ENCODE measurements at regions not wholly inside any gene's neighbourhood (a gene's known extent, or its start where the extent isn't known, plus 50 kb on each side); places are given as distances from the start of the nearest gene placed in this dataset.
A peak's percentile ranks its signal among the peaks of the same experiment; 100 is the strongest.

DNA sequence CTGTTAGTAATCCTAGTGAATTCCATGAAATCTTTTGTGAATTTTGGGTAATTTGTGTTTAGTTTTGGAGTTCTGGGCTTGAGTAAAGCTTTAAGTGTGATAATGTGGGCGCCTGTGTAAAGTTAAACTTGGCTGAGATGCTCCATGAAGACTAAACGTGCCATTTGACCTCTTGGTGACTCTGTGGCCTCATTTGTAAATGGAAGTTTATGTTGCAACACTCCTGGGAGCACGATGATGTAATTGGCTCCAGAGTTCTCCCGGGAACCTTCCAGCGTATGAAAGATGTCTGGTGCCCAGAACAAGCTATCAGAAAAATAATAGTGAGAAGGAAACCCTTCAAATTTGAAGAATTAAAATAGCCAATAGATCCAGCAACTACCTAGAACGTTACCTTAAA lies 981.2 kb downstream of the TLE4 start:
- Histone ChIP-seq H3K36me3 (no peaks in the 10 kb centered on the region), H3K27me3 (no peaks in the 10 kb centered on the region), H3K27ac (no peak overlapping the region), H3K9me3 (no peaks in the 10 kb centered on the region), H3K4me3 (no peak overlapping the region), H3K4me1 (peaks cover 0 to 4% of the 10 kb centered on the region in 2 donors)
- TF ChIP-seq POLR2A (IDR thresholded peaks at IDR 0.05) = no peak
- TF ChIP-seq, protein P1, sequence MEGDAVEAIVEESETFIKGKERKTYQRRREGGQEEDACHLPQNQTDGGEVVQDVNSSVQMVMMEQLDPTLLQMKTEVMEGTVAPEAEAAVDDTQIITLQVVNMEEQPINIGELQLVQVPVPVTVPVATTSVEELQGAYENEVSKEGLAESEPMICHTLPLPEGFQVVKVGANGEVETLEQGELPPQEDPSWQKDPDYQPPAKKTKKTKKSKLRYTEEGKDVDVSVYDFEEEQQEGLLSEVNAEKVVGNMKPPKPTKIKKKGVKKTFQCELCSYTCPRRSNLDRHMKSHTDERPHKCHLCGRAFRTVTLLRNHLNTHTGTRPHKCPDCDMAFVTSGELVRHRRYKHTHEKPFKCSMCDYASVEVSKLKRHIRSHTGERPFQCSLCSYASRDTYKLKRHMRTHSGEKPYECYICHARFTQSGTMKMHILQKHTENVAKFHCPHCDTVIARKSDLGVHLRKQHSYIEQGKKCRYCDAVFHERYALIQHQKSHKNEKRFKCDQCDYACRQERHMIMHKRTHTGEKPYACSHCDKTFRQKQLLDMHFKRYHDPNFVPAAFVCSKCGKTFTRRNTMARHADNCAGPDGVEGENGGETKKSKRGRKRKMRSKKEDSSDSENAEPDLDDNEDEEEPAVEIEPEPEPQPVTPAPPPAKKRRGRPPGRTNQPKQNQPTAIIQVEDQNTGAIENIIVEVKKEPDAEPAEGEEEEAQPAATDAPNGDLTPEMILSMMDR (IDR thresholded peaks at IDR 0.05 in 4 of 5, conservative IDR thresholded peaks at IDR 0.05 in 1 of 5) = no peak
- ATAC-seq (peak; percentile 53 to 60), DNase-seq (peak; percentile 6 to 33)
- intact Hi-C loops (cut with DNase I; ENCODE audit: low total_unique reads) (no loop called here), in situ Hi-C loops (cut with MboI; ENCODE audit: low sequenced_read_pairs in 4 of 4) (no loop called here)

- Histone ChIP-seq H3K27ac (no peak overlapping the region), H3K4me3 (no peak overlapping the region), H3K36me3 (no peaks in the 10 kb centered on the region), H3K4me1 (peaks cover 0 to 4% of the 10 kb centered on the region in 2 donors), H3K27me3 (no peaks in the 10 kb centered on the region), H3K9me3 (no peaks in the 10 kb centered on the region)
- ATAC-seq (no peak), DNase-seq (no peak)
- in situ Hi-C loops (cut with MboI; ENCODE audit: low sequenced_read_pairs in 4 of 4) (no loop called here), intact Hi-C loops (cut with DNase I; ENCODE audit: low total_unique reads) (no loop called here)
- TF ChIP-seq, protein P1 (IDR thresholded peaks at IDR 0.05 in 4 of 5, conservative IDR thresholded peaks at IDR 0.05 in 1 of 5) = no peak
- TF ChIP-seq POLR2A (IDR thresholded peaks at IDR 0.05) = no peak
Measured at GRCh38 chr9:80550181-80550580, 978.4 kb downstream of the TLE4 start.

GRCh38 chr9:80547613-80548012 lies 975.8 kb downstream of the TLE4 start:
- no peak for DNase-seq

DNA sequence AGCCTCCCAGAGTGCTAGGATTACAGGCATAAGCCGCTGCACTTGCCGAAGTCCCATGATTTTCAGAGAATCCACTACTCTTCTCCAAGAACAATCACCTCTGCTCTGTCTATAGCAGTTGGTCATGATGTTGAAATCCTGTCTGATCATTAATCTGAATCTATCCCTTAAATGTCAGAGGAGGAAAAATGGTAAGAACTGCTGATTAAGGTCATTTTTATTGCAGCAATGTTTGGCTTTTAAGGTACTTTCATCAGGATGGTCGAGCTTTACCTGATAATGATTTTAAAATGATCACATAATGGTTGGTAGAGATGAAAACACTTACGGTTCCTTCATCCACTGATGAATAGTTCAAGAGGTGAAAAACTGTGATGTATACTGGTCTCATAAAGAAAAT lies 968.6 kb downstream of the TLE4 start:
- no peak for DNase-seq
- H3K4me1 ChIP-seq = no peaks in the 10 kb centered on the region
- H3K36me3 ChIP-seq = no peaks in the 10 kb centered on the region
- intact Hi-C loops (cut with DNase I; ENCODE audit: low total_unique reads) = no loop called here
- H3K27ac ChIP-seq = no peak overlapping the region
- in situ Hi-C loops (cut with MboI; ENCODE audit: low sequenced_read_pairs in 4 of 4) = no loop called here
- TF ChIP-seq, protein P1 (IDR thresholded peaks at IDR 0.05 in 4 of 5, conservative IDR thresholded peaks at IDR 0.05 in 1 of 5) = no peak
- TF ChIP-seq POLR2A (IDR thresholded peaks at IDR 0.05) = no peak
- no peak overlapping the region for H3K4me3 ChIP-seq
- ATAC-seq = no peak
- H3K9me3 ChIP-seq = no peaks in the 10 kb centered on the region
- H3K27me3 ChIP-seq = no peaks in the 10 kb centered on the region

More at GRCh38 chr9:80547613-80548012, 975.8 kb downstream of the TLE4 start:
- no peaks in the 10 kb centered on the region for H3K36me3 ChIP-seq
- in situ Hi-C loops (cut with MboI; ENCODE audit: low sequenced_read_pairs in 4 of 4) = no loop called here
- H3K4me1 ChIP-seq = no peaks in the 10 kb centered on the region
- intact Hi-C loops (cut with DNase I; ENCODE audit: low total_unique reads) = no loop called here
- no peaks in the 10 kb centered on the region for H3K9me3 ChIP-seq
- TF ChIP-seq, protein P1 (IDR thresholded peaks at IDR 0.05 in 4 of 5, conservative IDR thresholded peaks at IDR 0.05 in 1 of 5) = no peak
- TF ChIP-seq POLR2A (IDR thresholded peaks at IDR 0.05) = no peak
- no peaks in the 10 kb centered on the region for H3K27me3 ChIP-seq
- ATAC-seq = no peak
- no peak overlapping the region for H3K4me3 ChIP-seq
- no peak overlapping the region for H3K27ac ChIP-seq

GRCh38 chr9:80538976-80539375 lies 967.2 kb downstream of the TLE4 start:
- H3K9me3 ChIP-seq = no peaks in the 10 kb centered on the region
- no peak for DNase-seq
- H3K27ac ChIP-seq = no peak overlapping the region
- no peak for ATAC-seq
- TF ChIP-seq, protein P1 (IDR thresholded peaks at IDR 0.05 in 4 of 5, conservative IDR thresholded peaks at IDR 0.05 in 1 of 5) = no peak
- TF ChIP-seq POLR2A (IDR thresholded peaks at IDR 0.05) = no peak
- H3K36me3 ChIP-seq = no peaks in the 10 kb centered on the region
- H3K4me1 ChIP-seq = no peaks in the 10 kb centered on the region
- intact Hi-C loops (cut with DNase I; ENCODE audit: low total_unique reads) = no loop called here
- no peaks in the 10 kb centered on the region for H3K27me3 ChIP-seq
- in situ Hi-C loops (cut with MboI; ENCODE audit: low sequenced_read_pairs in 4 of 4) = no loop called here
- H3K4me3 ChIP-seq = no peak overlapping the region
